ENCODE measurements at regions not wholly inside any gene's neighbourhood (a gene's known extent, or its start where the extent isn't known, plus 50 kb on each side); places are given as distances from the start of the nearest gene placed in this dataset.
"Not testable (repeated sequence)": the region's sequence is repeated elsewhere in the genome, so short reads cannot be mapped to it uniquely, and the experiment has no call there.

DNA sequence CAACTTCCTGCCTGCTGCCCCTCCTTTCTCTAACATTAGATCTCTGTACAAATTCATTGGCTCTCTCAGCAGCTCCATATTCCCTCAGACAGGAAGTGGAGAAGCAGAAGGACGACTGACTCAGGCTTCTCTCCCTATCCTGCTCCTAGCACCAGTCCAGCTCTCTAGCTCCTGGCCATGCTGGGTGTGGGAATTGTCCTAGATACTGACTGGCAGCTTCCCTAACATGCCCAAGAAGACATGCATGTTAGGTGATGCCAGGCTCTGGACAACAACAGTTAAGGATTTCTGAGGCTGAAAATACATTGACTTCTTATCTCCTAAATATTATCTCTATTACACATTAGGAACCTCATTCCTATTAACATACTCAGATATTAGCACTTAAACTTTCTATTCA lies 292.9 kb downstream of the IKZF2 start:
- peak; percentile 59 for DNase-seq

DNA sequence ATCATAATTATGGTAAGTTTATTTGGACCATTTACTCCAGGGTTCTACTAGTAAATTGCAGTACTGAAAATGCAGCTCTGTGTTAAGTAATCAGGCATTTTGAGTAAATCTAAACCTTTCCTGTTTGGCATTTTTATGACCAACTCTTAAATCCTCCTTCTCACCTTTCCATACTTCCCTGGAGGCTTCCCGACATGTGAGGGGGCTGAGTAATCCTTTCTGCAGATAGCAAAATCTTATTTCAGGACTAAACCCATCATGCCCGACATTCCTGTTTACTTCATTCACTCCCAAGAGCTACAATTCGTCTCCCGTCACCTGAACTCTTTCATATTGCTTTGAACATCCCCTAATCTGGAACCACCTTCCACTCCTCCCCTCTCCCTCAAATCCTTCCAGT lies 296.6 kb downstream of the IKZF2 start:
- peak; percentile 54 for DNase-seq

DNA sequence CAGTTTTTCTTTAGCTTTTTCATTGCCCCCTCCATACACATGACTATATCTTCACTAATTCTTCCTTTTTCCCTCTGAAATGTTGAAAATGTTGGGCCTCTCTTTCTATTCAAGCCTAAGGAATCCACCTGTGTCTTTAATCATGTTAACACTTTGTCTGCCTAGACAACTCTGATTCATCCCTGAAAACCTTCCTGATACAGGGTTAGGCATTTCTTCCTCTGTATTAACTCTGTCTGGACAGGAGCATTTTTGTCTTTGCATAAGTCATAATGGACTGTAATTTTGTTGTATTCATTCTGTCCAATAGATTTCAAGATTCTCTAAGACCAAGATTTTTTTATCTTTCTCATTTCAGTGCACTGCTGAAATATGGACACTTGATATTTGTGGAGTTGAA lies 297.3 kb downstream of the IKZF2 start:
- DNase-seq, result peak; percentile 8

DNA sequence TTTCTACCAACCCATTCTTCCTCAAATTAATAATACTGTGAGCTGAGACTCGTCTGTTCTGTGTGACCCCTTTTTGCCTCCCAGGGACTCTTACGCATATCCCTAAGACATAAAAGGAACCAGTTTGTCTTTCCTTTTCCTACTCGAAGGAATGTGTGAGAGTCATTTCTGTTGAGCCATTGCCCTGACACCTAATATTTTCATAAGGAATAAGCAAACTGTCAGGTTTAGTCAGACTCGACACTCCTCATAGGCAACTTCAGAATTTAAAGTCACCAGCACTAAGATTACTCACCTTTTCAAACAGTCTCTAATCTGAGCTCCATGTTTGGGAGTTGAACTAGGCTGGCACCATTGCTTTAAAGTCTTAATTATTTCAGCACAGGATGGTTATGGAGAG lies 305.5 kb downstream of the IKZF2 start:
- DNase-seq, result peak; percentile 8

DNA sequence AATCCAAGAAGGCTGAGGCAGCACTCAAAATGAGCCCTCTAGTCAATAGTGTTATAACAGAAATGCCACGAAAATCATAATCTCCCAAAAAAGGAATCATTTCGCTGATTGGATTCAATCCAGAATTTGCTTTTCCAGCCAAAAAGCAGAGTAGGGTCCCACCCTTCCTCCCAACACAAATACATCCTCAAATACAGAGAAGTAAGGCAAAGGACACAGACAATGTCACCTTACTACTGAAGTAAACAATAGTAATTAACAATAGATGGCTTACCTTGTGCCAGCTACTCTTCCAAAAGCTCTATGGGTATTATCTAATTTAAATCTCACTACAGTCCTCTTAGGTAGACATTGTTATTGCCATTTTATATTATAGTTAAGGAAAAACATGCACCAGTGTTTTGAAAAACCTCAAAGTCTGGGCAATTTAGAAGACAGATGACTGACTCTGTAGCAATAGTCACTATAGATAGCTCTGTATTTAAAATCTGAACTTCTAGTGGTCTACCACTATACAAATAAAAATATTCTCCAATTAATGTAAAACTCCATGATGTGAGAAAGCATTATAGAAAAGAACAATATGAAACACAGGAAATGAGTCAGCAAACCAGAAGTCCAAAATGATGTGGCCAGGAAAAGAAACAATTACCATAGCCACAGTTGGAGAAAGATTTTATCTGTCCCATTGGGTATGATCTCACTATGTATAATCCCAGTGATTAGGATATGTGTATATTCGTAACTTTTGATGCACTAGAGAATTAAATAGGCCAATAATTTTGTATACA lies 305.0 kb upstream of the ERBB4 start:
- peak; percentile 50 for DNase-seq

DNA sequence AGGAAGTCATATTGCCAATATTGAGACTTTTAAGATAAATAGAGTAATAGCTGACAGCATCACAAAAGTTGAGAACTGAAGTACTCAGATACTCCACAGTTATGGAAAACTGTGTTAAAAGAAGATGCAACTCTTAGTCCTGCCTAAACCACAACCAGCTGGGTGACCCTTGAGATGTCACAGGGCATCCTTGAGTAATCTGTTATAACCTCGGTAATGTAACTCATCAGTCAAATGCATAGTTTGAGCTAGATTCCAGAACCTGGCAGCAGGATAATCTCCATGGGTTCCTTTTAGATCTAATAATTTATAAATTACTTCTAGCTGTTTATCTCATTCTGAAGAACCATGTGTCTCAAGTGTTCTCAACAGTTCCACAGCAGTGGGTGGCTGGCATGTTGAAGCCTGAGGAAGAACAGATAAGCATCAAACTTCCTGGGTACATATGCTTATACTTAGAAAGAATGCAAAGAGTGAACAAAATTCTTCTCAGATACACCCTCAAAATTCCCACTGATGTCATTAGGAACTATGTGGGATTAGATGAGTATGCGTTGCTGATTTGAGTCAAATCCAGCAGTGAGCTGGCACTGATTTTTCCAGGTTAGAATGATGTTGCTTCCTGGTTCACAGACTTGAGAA lies 304.1 kb upstream of the ERBB4 start:
- peak; percentile 77 for DNase-seq

DNA sequence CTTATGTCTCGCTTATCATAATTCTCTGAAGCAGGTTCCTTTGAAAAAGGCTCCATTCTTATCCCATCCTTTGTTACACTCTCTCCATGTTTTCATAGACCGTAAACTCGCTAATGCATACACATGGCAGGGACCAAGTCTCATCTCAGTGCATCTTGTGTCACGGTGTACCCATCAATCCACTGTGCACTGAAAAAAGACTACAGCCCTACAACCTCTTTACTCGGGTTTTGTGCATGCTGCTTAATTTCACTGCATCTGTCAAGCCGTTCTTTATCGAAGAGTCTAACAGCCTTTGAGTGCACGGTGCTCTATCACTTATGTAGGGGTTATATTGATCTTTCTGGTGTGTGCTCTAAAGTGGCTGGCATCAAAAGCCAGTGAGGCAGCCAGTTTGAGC lies 302.9 kb upstream of the ERBB4 start:
- DNase-seq, result no peak

DNA sequence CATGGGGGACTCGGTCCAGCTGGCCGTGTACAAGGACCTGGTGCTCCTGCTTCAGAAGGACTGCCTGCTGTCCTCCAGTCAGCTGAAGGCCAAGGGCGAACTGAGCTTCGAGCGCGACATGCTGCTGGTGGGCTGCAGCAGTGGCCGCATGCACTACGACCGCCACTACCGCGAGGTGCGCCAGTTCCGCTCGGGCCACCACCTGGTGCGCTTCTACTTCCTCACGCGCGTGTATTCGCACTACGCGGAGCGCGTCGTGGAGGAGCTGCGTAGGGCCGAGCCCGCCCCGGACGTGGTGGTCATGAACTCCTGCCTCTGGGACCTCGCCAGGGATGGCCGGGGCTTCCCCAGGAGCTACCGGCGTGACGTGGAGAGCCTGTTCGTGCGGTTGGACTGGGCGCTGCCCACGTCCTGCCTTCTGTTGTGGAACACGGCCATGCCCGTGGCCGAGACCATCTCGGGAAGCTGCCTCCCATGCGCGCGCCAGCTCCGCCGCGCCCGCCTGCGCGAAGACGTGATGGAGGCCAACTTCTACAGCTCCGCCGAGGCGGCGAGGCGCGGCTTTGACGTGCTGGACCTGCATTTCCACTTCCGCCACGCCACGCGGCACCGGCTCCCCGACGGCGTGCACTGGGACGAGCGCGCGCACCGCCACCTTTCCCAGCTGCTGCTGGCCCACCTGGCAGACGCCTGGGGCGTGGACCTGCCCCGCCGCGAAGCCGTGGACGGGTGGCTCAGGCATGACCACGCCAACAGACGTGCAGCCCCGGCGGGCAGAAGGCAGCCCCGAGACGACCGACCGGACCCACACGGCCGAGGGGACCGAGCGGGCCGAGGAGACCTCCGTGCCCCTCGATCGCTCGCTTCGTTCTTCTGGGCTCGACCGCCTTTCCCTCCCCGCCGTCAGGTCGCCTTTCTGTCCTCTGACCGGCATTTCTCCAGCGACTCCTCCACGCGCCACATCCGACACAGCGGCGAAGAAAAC lies 293.9 kb upstream of the ERBB4 start:
- no peak for DNase-seq

DNA sequence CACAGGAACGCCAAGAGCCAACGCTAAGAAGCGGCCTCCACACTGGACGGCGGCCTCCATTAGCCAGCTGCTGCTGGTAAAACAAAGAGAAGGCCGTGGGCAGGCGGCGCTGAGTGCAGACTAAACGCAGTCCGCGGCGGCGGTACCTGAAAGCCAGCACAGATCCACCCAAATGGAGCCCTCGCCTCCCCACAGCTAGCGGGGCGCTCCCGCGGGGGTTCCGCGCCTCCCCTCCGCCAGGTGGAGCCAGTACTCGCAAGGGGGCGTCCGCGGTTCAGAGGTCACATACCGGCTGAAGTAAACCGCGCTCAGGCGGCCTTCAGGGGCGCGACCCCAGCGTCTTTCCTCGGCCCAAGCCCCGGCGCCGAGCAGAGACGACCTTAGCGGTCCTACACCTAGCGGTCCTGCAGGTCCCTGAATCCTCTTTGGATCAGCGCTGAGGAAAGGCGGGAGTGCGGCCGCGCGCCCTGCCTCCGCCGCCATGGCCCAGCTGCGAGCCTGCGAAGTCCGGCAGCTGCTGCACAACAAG lies 293.1 kb upstream of the ERBB4 start:
- no peak for DNase-seq

DNA sequence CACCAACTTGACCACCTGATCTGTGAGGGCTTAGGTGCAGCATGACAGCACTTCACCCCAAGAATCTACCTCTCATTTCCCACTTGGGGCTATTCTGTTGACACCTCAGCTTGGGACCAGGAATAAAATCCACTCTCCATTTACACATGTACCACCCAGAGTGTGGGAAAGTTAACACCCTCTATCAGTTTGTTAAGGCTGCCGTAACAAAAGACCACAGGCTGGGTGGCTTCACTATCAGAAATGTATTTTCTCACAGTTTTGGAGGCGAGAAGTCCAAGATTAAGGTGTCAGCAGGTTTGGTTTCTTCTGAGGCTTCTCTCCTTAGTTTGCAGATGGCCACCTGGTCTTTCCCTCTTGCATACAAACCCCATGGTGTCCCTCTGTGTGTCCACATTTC lies 277.7 kb upstream of the ERBB4 start:
- no peak for DNase-seq

DNA sequence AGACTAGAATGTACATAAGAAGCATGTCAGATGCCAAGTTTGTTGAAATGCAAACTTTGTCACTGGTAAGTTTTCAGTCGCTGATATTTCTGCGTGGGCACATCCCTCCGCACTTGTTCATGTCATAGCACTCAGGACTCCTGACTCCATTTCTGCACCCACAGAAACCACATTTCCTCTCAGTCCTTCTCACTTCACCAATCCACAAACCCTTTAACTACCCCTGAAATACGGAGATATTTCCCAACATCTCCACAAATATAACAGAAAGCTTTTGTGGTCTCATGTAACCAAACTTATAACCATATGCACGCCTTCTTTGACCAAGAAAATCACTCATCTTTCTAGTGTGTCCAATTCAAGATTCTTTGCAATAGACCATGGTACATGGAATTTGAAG lies 276.9 kb upstream of the ERBB4 start:
- no peak for DNase-seq

DNA sequence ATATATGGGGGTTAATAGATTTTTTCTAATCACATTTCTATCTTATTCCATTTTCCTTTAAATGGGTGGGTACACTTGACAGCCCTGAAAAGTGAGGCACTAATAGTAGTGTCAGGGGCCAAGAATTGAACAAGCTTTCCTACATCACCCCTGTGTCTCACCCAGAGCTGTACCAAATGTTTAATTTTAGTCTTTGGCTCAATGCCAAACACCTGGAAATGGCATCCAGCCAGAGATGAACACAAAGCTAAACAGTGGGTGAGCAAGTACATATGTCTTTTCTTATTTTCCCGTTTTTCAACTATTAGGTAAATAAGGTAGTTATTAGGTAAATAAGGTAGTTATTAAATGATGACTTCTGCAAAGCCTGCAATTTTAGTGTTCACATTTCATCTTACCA lies 276.3 kb upstream of the ERBB4 start:
- no peak for DNase-seq

DNA sequence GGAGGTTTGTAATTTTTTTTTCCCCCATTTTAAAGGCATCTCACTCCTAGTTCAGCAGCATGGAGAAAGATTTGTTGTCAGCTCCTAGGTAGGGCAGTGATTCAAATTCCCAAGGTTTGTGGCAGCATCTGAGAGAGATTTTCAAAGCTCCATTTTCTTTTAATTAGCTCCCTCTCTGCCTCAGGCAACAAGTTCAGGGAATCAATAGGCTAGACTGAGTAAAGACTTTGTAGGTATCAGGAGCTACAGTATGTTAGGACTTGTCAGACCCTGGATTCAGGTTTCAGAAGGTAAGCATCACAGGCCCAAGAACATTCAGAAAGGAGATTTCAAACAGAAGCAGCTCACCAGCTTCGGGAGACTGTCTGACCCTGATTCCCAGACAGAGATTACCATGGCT lies 273.3 kb upstream of the ERBB4 start:
- DNase-seq, result no peak

DNA sequence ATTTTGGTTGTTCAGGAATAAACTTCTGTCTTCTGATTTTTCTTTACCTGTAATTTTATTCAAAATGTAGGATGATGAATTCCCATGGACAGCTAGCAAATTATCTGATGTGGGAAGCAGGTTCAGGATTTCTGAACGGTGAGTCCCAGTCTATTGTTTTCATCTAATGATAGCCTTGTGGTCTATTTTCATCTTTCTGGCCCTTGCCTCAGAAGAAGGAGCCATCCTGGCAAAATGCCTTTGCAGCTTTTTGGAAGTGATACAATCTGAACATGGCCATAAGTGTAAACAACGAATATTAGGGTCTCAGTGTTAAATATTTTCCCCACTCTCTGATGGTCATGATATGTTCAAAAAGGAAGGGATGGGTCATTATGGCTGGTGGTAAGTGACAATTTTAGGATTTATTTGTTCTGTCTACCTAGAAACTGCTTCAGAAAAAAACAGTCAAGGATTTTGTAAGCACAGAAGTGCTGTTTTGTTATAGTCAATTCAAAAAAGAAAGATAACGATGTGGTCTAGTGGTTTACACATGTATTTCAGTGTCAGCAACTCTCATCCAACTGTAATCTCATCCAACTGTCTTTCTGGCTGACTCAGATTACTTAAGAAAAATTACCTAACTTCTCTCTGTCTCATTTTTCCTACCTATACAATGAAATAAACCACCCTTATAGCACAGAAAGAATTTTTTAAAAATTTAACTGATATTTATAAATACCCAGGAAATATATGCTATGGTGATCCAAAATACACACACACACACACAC lies 272.6 kb upstream of the ERBB4 start:
- peak; percentile 62 for DNase-seq

DNA sequence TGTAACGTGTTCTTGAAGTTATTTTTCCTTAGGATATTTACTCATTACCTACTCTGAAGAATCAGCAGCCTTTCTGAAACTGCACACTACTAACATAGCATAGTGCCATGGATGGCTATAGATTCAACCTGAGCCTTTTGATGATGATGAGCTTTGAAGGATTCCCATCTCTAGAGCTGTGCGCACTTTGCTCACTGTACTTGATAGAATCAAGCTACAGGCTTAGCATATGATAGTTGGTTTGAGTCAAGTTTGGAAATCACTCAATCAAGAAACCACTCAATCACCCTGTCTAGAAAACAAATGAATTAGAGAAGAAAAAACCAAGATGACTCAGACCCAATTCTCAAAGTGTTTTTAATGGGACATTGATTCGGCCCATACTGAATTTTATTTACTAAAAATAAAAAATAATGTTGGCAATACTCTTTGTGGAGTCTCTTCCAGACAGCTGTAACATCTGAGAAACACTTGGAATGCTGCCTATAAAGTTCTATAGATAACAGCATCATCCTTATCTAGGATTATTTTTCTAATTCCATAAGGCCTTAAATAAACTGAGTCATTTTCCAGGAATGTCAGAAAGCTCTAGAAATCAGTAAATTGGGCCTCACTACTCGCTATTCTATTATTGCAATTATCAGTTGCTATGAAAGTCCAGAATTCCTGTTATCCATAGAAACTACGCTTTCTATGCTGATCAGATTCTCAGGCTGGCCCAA lies 259.0 kb upstream of the ERBB4 start:
- no peak for DNase-seq

DNA sequence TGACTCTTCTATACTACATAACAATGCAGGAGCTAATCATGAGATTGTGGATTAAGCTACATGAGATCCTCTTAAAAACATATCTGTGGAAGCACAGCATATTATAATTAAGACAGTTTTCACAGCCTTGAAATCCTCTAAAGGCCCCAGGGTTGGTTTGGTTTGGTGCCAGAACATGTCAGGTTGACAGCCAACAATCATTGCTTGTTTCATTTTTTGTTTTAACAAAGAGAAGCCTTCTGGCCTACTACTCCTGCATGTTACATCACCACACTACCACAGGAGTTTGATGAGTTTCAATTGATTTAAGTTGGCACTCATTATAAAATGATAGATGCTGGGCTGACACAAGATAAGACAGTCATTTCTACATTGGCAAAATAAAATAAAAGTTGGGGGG lies 255.9 kb upstream of the ERBB4 start:
- DNase-seq, result peak; percentile 3

DNA sequence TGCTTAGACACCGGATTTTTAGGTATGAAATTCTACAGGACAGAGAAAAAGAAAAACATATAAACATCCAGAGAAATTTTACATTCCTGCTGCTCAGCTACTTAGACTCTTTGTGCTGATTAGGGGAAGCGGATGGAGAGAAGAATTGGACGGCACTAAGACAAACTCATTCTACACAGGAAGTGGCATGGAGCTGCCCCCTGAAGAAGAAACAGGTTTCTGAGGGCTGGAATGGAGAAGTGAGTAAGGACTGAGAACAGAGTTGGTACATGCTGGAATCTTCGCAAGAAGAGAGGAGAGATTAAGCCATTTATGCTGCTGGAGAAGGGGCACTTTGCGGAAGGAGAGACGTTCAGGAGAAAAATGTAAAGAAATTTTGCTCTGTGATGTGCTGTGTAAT lies 253.0 kb upstream of the ERBB4 start:
- DNase-seq, result no peak

DNA sequence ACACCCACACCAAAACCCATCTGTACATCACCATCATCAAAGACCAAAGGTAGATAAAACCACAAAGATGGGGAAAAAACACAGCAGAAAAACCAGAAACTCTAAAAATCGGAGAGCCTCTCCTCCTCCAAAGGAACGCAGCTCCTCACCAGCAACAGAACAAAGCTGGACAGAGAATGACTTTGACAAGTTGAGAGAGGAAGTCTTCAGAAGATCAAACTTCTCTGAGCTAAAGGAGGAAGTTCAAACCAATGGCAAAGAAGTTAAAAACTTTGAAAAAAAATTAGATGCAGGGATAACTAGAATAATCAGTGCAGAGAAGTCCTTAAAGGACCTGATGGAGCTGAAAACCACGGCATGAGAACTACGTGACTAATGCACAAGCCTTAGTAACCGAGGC lies 247.5 kb upstream of the ERBB4 start:
- not testable (repeated sequence) for DNase-seq

DNA sequence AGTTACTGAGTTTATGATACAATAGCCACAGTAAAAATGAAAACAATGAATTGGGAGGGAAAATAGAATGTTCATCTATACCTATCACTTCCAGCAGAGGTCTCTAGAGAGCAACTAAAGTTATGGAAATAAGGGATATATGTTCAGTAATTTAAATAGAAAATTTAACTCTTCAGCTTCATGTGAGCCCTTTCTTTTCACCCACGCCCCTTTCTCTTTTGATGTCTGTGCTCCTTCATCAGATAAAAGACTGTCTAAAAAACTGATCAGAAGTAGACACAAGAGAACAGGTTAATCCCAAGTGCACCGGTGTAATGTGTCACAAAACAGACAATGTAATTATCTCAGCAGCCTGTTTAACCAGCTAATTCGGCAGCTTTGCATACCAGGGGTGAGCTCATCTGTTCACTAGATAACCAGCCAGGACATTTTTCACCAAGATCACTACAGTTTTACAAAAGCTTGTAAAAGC lies 238.5 kb upstream of the ERBB4 start:
- DNase-seq, result no peak

DNA sequence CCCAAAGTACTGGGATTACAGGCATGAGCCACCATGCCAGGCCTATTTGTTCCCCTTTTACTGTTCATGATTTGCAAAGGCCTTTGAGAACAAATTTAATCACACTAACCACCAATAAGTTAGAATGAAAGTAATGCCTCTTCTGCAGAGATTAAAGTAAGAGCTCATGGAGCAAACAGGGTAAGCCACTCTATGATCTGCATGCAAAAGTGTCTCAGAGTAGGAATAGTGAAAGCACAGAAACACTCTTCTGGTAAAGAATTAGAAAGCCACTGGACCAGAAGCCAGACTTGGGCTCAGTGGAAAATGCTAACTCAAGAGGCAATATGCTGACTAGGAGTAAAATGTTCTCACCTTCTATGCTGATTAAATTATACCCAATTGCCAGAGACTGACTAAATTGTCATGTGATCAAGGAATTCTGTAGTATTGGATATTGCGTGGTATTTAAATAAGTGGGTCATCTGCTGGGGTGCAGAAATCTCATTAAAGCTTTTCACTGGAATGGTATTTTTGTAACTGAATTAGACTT lies 235.3 kb upstream of the ERBB4 start:
- no peak for DNase-seq

DNA sequence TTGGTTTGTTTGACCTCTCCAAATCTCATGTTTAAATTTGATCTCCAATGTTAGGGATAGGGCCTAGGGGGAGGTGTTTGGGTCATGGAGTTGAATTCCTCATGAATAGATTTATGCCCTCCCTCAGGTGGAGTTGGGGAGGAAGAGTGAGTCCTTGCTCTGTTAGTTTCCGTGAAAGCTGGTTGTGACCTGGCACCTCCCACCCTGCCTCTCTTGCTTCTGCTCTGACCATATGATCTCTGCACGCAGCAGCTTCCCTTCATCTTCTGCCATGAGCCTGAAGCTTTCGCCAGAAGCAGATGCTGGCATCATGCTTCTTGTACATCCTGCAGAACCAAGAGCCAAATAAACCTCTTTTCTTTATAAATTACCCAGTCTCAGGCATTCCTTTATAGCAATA lies 231.6 kb upstream of the ERBB4 start:
- DNase-seq, result no peak

All from NCI-H226 (cell line).